ENCODE measurements at regions not wholly inside any gene's neighbourhood (a gene's known extent, or its start where the extent isn't known, plus 50 kb on each side); places are given as distances from the start of the nearest gene placed in this dataset.

GRCh38 chr1:60299581-60299980 is 226.0 kb upstream of the C1orf87 start:
- 79% methylated on average over 4 of the region's 5 CpGs for WGBS (ENCODE audit: insufficient coverage)
- H3K27me3 ChIP-seq (ENCODE audit: control insufficient read depth, insufficient read depth, low read length) = no peaks in the 10 kb centered on the region
- H3K4me1 ChIP-seq (ENCODE audit: control insufficient read depth, insufficient read depth, low read length) = no peaks in the 10 kb centered on the region
- no peak overlapping the region for H3K4me3 ChIP-seq (ENCODE audit: low read length)
- no peaks in the 10 kb centered on the region for H3K9me3 ChIP-seq (ENCODE audit: control insufficient read depth, insufficient read depth, low read length)
- H3K9me3 Mint-ChIP-seq = peaks cover 0 to 4% of the 10 kb centered on the region in 2 donors
- DNase-seq (no peak), ATAC-seq (no peak)
- intact Hi-C loops (cut with micrococcal nuclease) = no loop called here
- H3K4me1 Mint-ChIP-seq = no peaks in the 10 kb centered on the region
- no peak overlapping the region for H3K27ac Mint-ChIP-seq
- no peak overlapping the region for H3K27ac ChIP-seq (ENCODE audit: low read length)
- no peaks in the 10 kb centered on the region for H3K27me3 Mint-ChIP-seq (ENCODE audit: low read depth in 2 of 2)
- H3K4me3 Mint-ChIP-seq = no peak overlapping the region
- no peaks in the 10 kb centered on the region for H3K36me3 Mint-ChIP-seq
- no peaks in the 10 kb centered on the region for H3K36me3 ChIP-seq (ENCODE audit: control insufficient read depth, insufficient read depth, low read length)
- TF ChIP-seq CTCF (IDR thresholded peaks at IDR 0.05) = no peak

- no peak overlapping the region for H3K27ac Mint-ChIP-seq
- intact Hi-C loops (cut with micrococcal nuclease) = no loop called here
- DNase-seq (no peak), ATAC-seq (no peak)
- H3K36me3 ChIP-seq (ENCODE audit: control insufficient read depth, insufficient read depth, low read length) = no peaks in the 10 kb centered on the region
- H3K4me1 ChIP-seq (ENCODE audit: control insufficient read depth, insufficient read depth, low read length) = no peaks in the 10 kb centered on the region
- no peaks in the 10 kb centered on the region for H3K36me3 Mint-ChIP-seq
- WGBS (ENCODE audit: insufficient coverage) = 91% methylated on average over 3 of the region's 3 CpGs
- no peak overlapping the region for H3K4me3 Mint-ChIP-seq
- H3K9me3 Mint-ChIP-seq = peaks cover 0 to 2% of the 10 kb centered on the region in 2 donors
- no peak overlapping the region for H3K27ac ChIP-seq (ENCODE audit: low read length)
- H3K27me3 ChIP-seq (ENCODE audit: control insufficient read depth, insufficient read depth, low read length) = no peaks in the 10 kb centered on the region
- no peaks in the 10 kb centered on the region for H3K9me3 ChIP-seq (ENCODE audit: control insufficient read depth, insufficient read depth, low read length)
- no peak overlapping the region for H3K4me3 ChIP-seq (ENCODE audit: low read length)
- no peaks in the 10 kb centered on the region for H3K27me3 Mint-ChIP-seq (ENCODE audit: low read depth in 2 of 2)
- no peak for TF ChIP-seq CTCF (IDR thresholded peaks at IDR 0.05)
- no peaks in the 10 kb centered on the region for H3K4me1 Mint-ChIP-seq
These were observed 224.7 kb upstream of the C1orf87 start for GRCh38 chr1:60298290-60298689.

- no peak for DNase-seq
- Histone ChIP-seq H3K4me1 (ENCODE audit: control insufficient read depth, insufficient read depth, low read length) (no peaks in the 10 kb centered on the region), H3K27ac (ENCODE audit: low read length) (no peak overlapping the region), H3K27me3 (ENCODE audit: control insufficient read depth, insufficient read depth, low read length) (no peaks in the 10 kb centered on the region), H3K9me3 (ENCODE audit: control insufficient read depth, insufficient read depth, low read length) (no peaks in the 10 kb centered on the region), H3K4me3 (ENCODE audit: low read length) (no peak overlapping the region), H3K36me3 (ENCODE audit: control insufficient read depth, insufficient read depth, low read length) (no peaks in the 10 kb centered on the region)
- Mint-ChIP-seq H3K9me3 (peaks cover 0 to 2% of the 10 kb centered on the region in 2 donors), H3K4me3 (no peak overlapping the region), H3K27ac (no peak overlapping the region), H3K27me3 (ENCODE audit: low read depth in 2 of 2) (no peaks in the 10 kb centered on the region), H3K4me1 (no peaks in the 10 kb centered on the region), H3K36me3 (no peaks in the 10 kb centered on the region)
- WGBS (ENCODE audit: insufficient coverage) = 84% methylated on average over 2 of the region's 2 CpGs
- TF ChIP-seq CTCF (IDR thresholded peaks at IDR 0.05) = no peak
- no peak for ATAC-seq
- intact Hi-C loops (cut with micrococcal nuclease) = no loop called here
These were observed 223.2 kb upstream of the C1orf87 start for GRCh38 chr1:60296794-60297193.

GRCh38 chr1:60292140-60292539 is 218.6 kb upstream of the C1orf87 start:
- no peaks in the 10 kb centered on the region for H3K4me1 ChIP-seq (ENCODE audit: control insufficient read depth, insufficient read depth, low read length)
- no peaks in the 10 kb centered on the region for H3K9me3 ChIP-seq (ENCODE audit: control insufficient read depth, insufficient read depth, low read length)
- intact Hi-C loops (cut with micrococcal nuclease) = no loop called here
- H3K4me1 Mint-ChIP-seq = no peaks in the 10 kb centered on the region
- TF ChIP-seq CTCF (IDR thresholded peaks at IDR 0.05) = no peak
- no peaks in the 10 kb centered on the region for H3K36me3 Mint-ChIP-seq
- no peak overlapping the region for H3K27ac ChIP-seq (ENCODE audit: low read length)
- H3K4me3 Mint-ChIP-seq = no peak overlapping the region
- no peaks in the 10 kb centered on the region for H3K36me3 ChIP-seq (ENCODE audit: control insufficient read depth, insufficient read depth, low read length)
- DNase-seq (no peak), ATAC-seq (no peak)
- no peaks in the 10 kb centered on the region for H3K27me3 Mint-ChIP-seq (ENCODE audit: low read depth in 2 of 2)
- no peak overlapping the region for H3K4me3 ChIP-seq (ENCODE audit: low read length)
- H3K9me3 Mint-ChIP-seq = no peaks in the 10 kb centered on the region
- 76% methylated on average over 1 of the region's 1 CpG for WGBS (ENCODE audit: insufficient coverage)
- no peaks in the 10 kb centered on the region for H3K27me3 ChIP-seq (ENCODE audit: control insufficient read depth, insufficient read depth, low read length)
- H3K27ac Mint-ChIP-seq = no peak overlapping the region
